ENCODE measurements at regions not wholly inside any gene's neighbourhood (a gene's known extent, or its start where the extent isn't known, plus 50 kb on each side); places are given as distances from the start of the nearest gene placed in this dataset.
"Not testable (repeated sequence)": the region's sequence is repeated elsewhere in the genome, so short reads cannot be mapped to it uniquely, and the experiment has no call there.

DNA sequence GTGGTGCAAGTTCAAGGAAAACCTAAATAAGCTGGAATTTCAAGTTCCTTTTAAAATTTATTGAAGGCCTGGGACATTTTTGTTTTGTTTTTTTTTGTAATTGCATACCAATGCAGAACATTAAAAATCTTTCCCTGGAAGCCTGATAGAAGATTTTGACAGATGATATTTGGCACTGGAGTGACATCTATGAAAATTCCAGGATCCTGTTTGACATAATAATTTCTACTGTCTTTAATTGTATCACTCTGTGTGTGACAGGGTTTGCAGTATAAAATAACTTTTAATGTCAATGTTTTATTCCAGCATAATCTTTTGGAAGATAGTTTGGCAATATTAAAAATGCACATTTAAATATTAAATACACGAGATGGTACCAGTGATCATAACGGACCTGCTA is 514.2 kb upstream of the ACO1 start:
- H3K36me3 Mint-ChIP-seq = no peaks in the 10 kb centered on the region
- peaks cover 0 to 2% (median 0%) of the 10 kb centered on the region in 3 donors for H3K27me3 Mint-ChIP-seq (ENCODE audit: low read depth in 3 of 3)
- no peaks in the 10 kb centered on the region for H3K4me1 Mint-ChIP-seq
- no peak for DNase-seq
- H3K27ac Mint-ChIP-seq = no peak overlapping the region
- H3K4me3 Mint-ChIP-seq = no peak overlapping the region
- peaks cover 14 to 40% (median 23%) of the 10 kb centered on the region in 6 donors for H3K9me3 Mint-ChIP-seq

DNA sequence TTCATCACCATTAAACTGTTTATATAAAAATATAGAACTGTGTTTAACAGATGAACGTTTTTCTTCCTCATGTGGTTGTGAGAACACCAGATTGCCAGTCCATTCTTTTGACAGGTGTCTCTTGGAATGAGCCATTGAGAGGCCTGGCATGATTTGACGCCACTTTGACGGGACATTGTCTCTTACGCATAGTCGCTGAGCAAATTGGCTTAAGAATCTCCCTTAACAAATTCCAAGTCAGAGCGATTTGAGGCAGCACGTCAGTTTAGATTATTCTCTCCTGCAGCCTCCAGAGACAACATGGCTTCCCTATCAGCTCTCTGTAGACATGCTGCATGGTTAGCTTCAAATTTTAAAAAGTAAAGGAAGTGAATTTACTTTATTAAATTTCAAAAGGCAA is 510.7 kb upstream of the ACO1 start:
- Mint-ChIP-seq H3K36me3 (no peaks in the 10 kb centered on the region), H3K4me3 (no peak overlapping the region), H3K4me1 (no peaks in the 10 kb centered on the region), H3K27me3 (ENCODE audit: low read depth in 3 of 3) (peaks cover 0 to 2% (median 0%) of the 10 kb centered on the region in 3 donors), H3K27ac (no peak overlapping the region), H3K9me3 (peaks cover 2 to 32% (median 14%) of the 10 kb centered on the region in 6 donors)
- no peak for DNase-seq

DNA sequence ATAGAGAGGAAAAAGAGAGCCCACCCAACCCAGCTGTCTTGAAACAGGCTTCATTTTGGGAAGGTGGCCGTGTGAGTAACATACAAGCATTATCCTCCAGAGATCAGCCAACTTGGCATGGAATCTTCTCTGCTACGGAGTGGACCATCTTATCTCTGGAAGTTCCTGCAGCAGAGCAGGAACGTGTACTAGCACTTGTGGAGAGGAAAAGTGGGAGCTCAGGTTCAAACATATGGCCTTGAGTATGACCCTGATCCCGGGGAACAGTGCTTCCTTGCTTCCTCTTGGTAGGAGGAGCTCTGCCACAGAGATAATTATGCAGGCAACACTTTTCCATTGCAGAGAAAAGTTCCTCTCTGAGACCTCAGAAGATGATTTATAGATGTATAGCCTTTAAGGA is 490.4 kb upstream of the ACO1 start:
- Mint-ChIP-seq H3K9me3 (peaks cover 7 to 29% (median 15%) of the 10 kb centered on the region in 6 donors), H3K36me3 (no peaks in the 10 kb centered on the region), H3K4me1 (no peaks in the 10 kb centered on the region), H3K27me3 (ENCODE audit: low read depth in 3 of 3) (peaks cover 0 to 2% (median under 1%) of the 10 kb centered on the region in 3 donors), H3K4me3 (no peak overlapping the region), H3K27ac (no peak overlapping the region)
- DNase-seq = no peak

DNA sequence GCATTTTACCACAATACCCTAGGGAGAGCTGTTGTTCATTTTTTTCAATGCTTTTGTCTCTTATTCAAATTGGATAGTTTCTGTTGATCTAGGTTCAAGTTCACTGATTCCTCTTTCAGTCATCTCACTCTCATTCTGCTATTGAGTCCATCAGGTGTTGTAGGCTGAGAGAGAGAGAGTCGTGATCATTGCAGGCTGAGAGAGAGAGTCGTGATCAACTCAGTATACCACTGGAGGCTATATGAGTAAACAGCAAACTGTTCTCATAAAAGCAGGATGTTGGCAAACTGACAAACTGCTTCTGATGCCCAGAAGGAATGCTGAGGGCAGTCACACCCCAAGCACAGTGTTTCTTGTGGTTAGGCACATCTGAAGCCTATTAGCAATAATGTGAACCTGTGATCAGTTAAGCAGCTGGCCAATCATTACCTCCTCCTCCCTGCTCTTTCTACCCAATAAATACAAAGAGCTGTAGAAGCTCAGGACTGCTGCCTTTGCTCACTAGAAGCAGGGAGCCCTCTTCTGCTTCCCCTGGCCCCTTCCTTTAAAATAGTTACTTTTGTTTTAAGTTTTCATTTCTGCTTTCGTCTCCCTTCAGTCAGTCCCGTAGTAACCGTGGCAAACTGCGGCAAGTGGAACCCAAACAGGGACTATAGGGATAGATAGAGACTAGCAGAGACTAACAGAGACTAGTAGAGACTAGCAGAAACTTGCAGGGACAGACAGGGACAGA is 476.1 kb upstream of the ACO1 start:
- H3K27me3 Mint-ChIP-seq (ENCODE audit: low read depth in 3 of 3) = peaks cover 0 to 2% (median 0%) of the 10 kb centered on the region in 3 donors
- no peaks in the 10 kb centered on the region for H3K36me3 Mint-ChIP-seq
- no peak for DNase-seq
- no peak overlapping the region for H3K27ac Mint-ChIP-seq
- H3K4me1 Mint-ChIP-seq = no peaks in the 10 kb centered on the region
- H3K9me3 Mint-ChIP-seq = peaks cover 0 to 30% (median 15%) of the 10 kb centered on the region in 6 donors
- peak overlapping the region in 2 of 5 donors; percentile 33 to 46 for H3K4me3 Mint-ChIP-seq

DNA sequence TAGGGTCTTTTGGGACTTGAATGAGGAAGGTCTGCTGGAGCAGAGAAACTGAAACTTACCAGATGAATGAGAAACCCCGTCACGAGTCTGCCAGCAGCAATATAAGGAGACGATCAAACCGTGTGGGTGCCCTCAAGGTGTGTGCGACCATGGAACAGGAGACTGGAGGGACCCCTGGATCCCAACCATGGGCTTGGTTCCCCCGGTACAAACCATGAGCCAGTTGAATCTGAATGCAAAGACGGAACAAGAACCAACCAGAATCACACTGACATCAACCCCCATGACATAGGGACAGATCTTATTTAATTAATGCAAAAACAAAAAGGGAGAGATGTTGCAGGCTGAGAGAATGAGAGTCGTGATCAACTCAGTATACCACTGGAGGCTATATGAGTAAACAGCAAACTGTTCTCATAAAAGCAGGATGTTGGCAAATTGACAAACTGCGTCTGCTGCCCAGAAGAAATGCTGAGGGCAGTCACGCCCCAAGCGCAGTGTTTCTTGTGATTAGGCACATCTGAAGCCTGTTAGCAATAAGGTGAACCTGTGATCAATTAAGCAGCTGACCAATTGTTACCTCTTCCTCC is 475.5 kb upstream of the ACO1 start:
- Mint-ChIP-seq H3K36me3 (no peaks in the 10 kb centered on the region), H3K27ac (no peak overlapping the region), H3K4me1 (no peaks in the 10 kb centered on the region), H3K9me3 (peaks cover 0 to 30% (median 14%) of the 10 kb centered on the region in 6 donors), H3K4me3 (peak overlapping the region in 2 of 5 donors; percentile 33 to 46), H3K27me3 (ENCODE audit: low read depth in 3 of 3) (peaks cover 0 to 2% (median 0%) of the 10 kb centered on the region in 3 donors)
- no peak for DNase-seq

DNA sequence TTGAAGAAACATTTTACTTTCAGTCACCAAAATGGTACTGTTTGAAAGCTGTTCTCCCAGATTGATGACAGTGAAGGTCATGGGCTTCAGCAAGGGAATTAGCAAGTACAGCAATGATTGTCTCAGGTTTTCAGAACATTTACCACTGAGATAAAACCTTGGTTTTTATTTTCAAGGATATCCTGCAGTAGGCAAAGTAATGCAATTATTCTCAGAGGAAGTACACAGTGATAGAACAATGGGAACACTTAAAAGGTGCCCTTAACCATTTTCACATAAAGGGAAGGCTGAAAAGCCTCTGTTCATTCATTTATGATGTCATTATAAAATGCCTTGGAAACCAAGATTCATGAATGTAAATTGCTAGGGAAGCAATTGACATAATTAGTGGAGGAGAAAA is 471.8 kb upstream of the ACO1 start:
- no peaks in the 10 kb centered on the region for H3K4me1 Mint-ChIP-seq
- no peak overlapping the region for H3K27ac Mint-ChIP-seq
- no peak for DNase-seq
- H3K4me3 Mint-ChIP-seq = no peak overlapping the region
- peaks cover 0 to 28% (median 16%) of the 10 kb centered on the region in 6 donors for H3K9me3 Mint-ChIP-seq
- peaks cover 0 to 2% (median 0%) of the 10 kb centered on the region in 3 donors for H3K27me3 Mint-ChIP-seq (ENCODE audit: low read depth in 3 of 3)
- no peaks in the 10 kb centered on the region for H3K36me3 Mint-ChIP-seq

DNA sequence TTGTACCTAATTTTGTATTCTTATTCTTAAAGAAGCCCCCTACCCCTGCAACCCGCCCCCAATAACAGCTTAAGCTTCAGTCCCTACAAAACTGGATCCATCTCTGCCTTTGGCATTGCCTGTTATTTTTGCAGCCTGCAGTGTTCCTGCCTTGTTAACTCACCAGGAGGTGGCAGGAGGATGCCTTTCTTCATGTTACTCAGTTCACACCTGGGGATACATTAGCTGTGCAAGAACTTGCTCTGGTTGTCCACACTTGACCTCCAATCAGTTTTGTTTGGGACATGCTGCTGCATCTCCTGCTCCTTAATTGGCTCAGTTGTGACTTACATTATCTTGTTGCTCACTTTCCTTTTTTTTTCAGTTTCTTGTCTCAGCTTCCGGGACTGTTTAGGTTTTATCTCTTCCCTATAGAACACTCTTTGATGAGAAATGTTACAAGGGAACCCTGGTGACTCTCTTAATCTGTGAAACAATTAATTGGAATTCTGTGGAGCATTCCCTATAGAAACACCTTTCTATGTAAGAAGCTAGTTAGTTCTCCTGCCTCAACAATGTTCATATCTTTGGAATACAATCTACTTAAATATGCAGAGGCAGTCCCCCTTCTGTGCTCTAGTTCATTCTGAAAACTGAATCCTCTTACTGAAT is 467.7 kb upstream of the ACO1 start:
- H3K4me1 Mint-ChIP-seq = no peaks in the 10 kb centered on the region
- H3K27ac Mint-ChIP-seq = no peak overlapping the region
- peaks cover 0 to 2% (median 0%) of the 10 kb centered on the region in 3 donors for H3K27me3 Mint-ChIP-seq (ENCODE audit: low read depth in 3 of 3)
- H3K9me3 Mint-ChIP-seq = peaks cover 0 to 31% (median 11%) of the 10 kb centered on the region in 6 donors
- DNase-seq = no peak
- no peak overlapping the region for H3K4me3 Mint-ChIP-seq
- no peaks in the 10 kb centered on the region for H3K36me3 Mint-ChIP-seq

DNA sequence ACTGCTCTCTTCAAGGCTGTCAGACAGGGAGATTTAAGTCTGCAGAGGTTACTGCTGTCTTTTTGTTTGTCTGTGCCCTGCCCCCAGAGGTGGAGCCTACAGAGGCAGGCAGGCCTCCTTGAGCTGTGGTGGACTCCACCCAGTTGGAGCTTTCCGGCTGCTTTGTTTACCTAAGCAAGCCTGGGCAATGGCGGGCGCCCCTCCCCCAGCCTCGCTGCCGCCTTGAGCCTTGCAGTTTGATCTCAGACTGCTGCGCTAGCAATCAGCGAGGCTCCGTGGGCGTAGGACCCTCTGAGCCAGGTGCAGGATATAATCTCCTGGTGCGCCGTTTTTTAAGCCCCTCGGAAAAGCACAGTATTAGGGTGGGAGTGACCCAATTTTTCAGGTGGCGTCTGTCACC is 446.7 kb upstream of the ACO1 start:
- not testable (repeated sequence) for H3K36me3 Mint-ChIP-seq; H3K4me1 Mint-ChIP-seq; H3K27ac Mint-ChIP-seq; H3K27me3 Mint-ChIP-seq (ENCODE audit: low read depth in 3 of 3); DNase-seq; H3K4me3 Mint-ChIP-seq
- peaks cover 10 to 33% (median 23%) of the 10 kb centered on the region in 6 donors for H3K9me3 Mint-ChIP-seq

DNA sequence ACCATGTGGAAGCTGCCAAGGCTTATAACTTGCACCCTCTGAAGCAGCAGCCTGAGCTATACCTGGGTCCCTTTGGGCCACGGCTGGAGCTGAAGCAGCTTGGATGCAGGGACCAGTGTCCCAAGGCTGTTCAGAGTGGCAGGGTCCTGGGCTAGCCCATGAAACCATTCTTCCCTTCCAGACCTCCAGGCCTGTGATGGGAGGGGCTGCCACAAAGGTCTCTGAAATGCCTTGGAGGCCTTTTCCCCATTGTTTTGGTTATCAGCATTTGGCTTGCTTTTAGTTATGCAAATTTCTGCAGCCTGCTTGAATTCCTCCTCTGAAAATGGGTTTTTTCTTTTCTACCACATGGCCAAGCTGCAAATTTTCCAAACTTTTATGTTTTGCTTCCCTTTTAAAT is 433.7 kb upstream of the ACO1 start:
- H3K27me3 Mint-ChIP-seq (ENCODE audit: low read depth in 3 of 3) = peaks cover 0 to 4% (median 1%) of the 10 kb centered on the region in 3 donors
- no peaks in the 10 kb centered on the region for H3K36me3 Mint-ChIP-seq
- H3K27ac Mint-ChIP-seq = no peak overlapping the region
- no peaks in the 10 kb centered on the region for H3K4me1 Mint-ChIP-seq
- DNase-seq = no peak
- no peak overlapping the region for H3K4me3 Mint-ChIP-seq
- H3K9me3 Mint-ChIP-seq = peaks cover 15 to 41% (median 22%) of the 10 kb centered on the region in 6 donors

DNA sequence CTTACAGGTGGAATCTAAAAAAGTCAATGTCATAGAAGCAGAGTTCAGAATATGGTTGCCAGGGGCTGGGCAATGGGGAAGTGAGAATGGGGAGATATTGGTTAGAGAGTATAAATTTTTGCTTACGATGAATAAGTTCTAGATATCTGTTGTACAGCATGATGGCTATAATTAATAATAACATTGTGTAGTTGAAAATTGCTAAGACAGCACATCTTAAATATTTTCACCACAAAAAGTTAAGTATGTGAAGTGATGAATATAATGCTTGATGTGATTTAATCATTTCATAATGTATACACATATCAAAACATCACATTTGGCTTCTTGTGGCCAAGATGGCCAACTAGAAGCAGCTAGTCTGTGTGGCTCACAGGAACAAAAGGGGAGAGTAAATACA is 425.9 kb upstream of the ACO1 start:
- Mint-ChIP-seq H3K27ac (no peak overlapping the region), H3K27me3 (ENCODE audit: low read depth in 3 of 3) (peaks cover 0 to 3% (median 0%) of the 10 kb centered on the region in 3 donors), H3K9me3 (peaks cover 19 to 61% (median 36%) of the 10 kb centered on the region in 6 donors), H3K4me3 (no peak overlapping the region), H3K36me3 (peaks cover 0 to 4% (median 4%) of the 10 kb centered on the region in 3 donors), H3K4me1 (no peaks in the 10 kb centered on the region)
- no peak for DNase-seq

DNA sequence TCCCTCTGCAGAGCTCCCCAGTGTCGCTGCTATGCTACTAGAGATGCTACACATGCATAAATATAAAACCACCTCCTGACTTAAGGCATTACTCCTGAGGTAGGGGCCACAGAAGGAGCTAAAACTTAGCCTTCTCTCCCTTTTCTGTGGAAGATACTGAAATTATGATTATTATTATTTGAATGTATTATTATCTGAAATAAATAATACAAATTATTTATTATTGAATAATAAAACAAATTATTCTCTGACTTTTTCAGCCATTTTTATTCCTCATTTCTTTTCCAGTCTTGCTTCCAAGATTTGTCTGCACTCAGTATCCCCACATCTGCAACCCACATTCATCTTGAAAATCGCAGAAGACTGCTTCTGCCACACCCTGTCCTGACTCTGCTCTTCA is 414.9 kb upstream of the ACO1 start:
- Mint-ChIP-seq H3K9me3 (peaks cover 5 to 19% (median 11%) of the 10 kb centered on the region in 6 donors), H3K27ac (no peak overlapping the region), H3K36me3 (no peaks in the 10 kb centered on the region), H3K27me3 (ENCODE audit: low read depth in 3 of 3) (no peaks in the 10 kb centered on the region), H3K4me1 (no peaks in the 10 kb centered on the region), H3K4me3 (no peak overlapping the region)
- no peak for DNase-seq

DNA sequence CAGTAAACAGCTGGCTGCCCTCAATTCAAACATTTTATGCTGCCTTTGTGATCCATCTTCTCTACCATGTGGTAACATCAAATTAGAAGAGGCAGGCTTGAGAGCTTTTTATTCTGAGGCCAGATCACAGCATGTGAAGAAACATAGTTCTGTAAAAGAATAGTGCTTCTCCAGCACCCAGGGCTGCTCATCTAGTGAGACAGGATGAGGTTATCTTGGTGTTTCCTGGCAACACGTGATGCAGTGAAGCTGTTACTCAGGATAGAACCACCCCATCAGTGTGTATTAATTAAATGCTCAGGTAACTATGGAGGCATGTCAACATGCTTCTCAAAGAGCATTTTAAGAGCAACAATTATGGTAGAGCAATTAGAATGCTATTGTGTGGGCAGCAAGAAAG is 400.5 kb upstream of the ACO1 start:
- H3K27me3 Mint-ChIP-seq (ENCODE audit: low read depth in 3 of 3) = no peaks in the 10 kb centered on the region
- H3K4me1 Mint-ChIP-seq = no peaks in the 10 kb centered on the region
- H3K4me3 Mint-ChIP-seq = no peak overlapping the region
- peaks cover 9 to 47% (median 12%) of the 10 kb centered on the region in 6 donors for H3K9me3 Mint-ChIP-seq
- no peak overlapping the region for H3K27ac Mint-ChIP-seq
- H3K36me3 Mint-ChIP-seq = no peaks in the 10 kb centered on the region
- DNase-seq = no peak

DNA sequence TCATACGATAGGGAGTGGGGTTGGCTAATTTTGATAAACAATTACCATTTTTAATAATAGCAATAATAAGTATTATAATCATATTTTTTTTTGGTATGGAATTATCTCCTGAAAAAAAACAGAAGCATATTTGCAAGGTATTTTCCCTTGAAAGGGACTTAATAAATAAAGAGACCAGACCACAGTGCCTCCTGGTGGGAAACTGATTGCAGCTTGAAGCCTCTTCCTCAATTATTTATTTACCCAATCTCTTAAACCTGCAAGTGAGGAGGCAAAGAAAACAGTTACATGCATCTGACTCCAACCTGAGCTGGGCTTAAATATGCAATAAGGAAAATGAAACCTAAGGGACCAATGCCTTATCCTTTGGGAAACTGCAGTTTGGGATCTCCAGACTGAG is 388.1 kb upstream of the ACO1 start:
- Mint-ChIP-seq H3K4me3 (no peak overlapping the region), H3K36me3 (no peaks in the 10 kb centered on the region), H3K27ac (no peak overlapping the region), H3K27me3 (ENCODE audit: low read depth in 3 of 3) (no peaks in the 10 kb centered on the region), H3K4me1 (no peaks in the 10 kb centered on the region), H3K9me3 (peaks cover 14 to 25% (median 19%) of the 10 kb centered on the region in 6 donors)
- DNase-seq = no peak

DNA sequence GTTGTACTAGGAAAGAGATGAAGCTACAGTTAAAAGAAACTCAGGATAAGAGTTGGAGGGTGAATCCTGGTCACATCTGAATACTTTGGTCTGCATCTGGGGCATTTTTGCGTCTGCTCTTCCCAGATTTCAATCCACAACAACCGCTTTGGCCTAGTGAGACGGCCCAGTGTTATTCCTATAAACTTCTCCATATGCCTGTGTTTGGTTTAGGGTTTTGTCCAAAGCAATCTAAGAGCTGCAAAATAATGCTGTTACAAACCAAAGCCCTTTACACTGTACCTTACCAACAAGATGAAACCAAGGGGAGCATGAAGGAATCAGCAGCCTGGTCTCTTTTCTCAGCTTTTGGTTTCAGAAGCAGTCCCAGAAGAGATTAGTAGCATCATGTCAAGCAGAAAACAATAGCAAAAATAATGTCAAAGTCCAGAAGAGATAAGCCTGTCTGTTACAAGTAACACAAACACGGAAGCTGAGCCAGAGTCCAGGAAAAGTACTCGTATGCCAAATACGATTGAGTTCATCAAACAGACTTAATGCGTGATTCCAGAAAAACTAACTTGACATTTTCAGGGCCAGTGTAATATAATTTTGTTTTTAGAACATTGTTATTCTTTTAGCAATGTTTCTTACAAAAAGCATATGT is 379.9 kb upstream of the ACO1 start:
- Mint-ChIP-seq H3K27me3 (ENCODE audit: low read depth in 3 of 3) (no peaks in the 10 kb centered on the region), H3K36me3 (no peaks in the 10 kb centered on the region), H3K9me3 (peaks cover 0 to 17% (median 9%) of the 10 kb centered on the region in 6 donors), H3K4me3 (no peak overlapping the region), H3K4me1 (no peaks in the 10 kb centered on the region), H3K27ac (no peak overlapping the region)
- no peak for DNase-seq
